HG02798 (cell line): ENCODE measurements at regions not wholly inside any gene's neighbourhood (a gene's known extent, or its start where the extent isn't known, plus 50 kb on each side); places are given as distances from the start of the nearest gene placed in this dataset.
"Not testable (repeated sequence)": the region's sequence is repeated elsewhere in the genome, so short reads cannot be mapped to it uniquely, and the experiment has no call there.

ENCODE experiments used
- ATAC-seq: cut with Tn5 transposase; IDR thresholded peaks from one replicate; pipeline ENCODE4 v1.9.1; 2021; ENCODE audit warnings: mild to moderate bottlenecking; ENCODE audit not compliant: unreplicated experiment, poor library complexity

DNA sequence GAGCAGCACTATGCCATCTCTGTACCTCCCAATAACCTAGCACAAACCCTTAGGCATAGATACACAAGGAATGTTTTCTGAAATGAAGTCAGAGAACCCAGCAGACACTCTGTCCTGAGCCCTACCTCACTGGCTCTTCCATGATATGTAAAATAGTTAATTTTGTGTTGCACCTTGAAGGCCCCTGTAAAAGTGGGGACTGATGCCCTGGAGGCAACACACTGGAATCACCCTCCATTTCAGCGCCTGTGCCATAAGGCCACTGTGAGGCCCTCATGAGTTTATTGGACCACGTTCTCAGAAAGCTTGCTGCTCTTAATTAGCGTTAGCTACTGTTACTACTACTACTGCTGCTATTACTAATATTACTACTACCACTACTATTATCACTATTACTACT is 670.1 kb upstream of the SOX11 start:
- ATAC-seq, result no peak

- not testable (repeated sequence) for ATAC-seq
These were observed 669.2 kb upstream of the SOX11 start for GRCh38 chr2:5022708-5023635.

DNA sequence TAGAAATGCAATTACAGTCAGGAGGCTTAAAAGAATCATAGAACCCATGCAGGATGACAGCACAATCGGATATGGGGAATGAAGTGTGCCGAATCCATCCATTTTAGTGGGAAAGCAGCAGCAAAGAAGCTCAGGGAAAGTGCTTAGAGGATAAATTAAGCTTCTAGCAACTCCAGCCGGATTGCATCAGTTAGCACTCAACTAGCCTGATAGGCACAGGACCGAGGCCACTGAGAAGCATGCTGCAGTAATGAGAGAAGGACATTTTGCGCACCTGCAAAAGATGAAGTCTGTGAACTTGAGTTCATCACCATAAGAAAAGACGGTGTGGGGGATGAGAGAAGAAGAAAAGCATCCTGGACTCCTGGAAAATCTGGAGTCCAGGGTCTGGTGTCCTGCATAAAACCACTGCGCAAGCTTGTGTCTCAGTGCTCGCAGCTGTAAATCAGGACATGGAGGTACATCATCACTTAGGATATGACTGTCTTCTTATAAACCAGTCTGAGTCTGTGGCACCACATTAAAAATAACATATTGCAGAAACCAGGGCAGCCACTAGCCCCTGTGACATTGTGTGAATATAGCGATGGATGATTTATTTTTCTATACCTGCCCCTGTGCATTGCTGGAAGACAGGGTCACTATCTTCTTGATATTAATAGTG is 665.5 kb upstream of the SOX11 start:
- no peak for ATAC-seq

GRCh38 chr2:5035057-5035488 is 657.1 kb upstream of the SOX11 start:
- ATAC-seq, result no peak

DNA sequence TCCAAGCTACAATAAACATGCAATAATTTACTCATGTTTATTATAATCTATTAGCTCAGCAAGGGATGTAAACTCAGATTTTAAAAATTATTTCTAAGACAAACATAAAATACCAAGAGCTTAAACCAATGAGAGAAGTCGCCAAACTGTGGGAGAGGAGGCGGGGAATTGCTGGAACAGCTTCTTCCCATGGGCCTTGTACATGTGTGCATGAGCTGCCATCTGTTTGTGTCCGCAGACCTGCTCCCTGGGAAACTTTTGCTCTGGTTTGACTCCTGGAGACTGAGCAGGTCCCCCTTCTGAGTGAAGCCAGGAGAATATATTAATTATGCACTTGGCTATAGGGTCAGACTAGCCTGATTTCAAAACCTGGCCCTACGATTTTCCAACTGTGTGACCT is 655.9 kb upstream of the SOX11 start:
- no peak for ATAC-seq

- ATAC-seq, result no peak
These were observed 652.8 kb upstream of the SOX11 start for GRCh38 chr2:5039241-5039975.

DNA sequence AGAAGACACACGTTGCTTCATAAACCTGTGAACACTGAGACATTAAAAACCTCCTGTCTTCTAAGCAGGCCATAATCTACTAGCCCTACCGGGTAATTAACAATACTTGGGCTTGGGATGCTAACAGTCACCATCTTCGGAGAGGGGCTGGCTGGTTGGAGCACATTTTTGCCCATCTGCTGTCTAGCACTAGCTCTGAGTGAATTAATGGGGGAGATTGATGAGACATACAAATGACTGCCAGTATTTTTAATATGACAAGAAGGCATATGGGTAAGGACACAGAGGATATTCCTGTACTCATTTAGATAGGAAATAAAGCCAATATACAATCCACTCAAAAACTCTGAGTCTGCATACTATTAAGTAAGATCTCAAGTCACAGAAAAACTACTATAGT is 651.6 kb upstream of the SOX11 start:
- no peak for ATAC-seq

- ATAC-seq, result no peak
These were observed 650.7 kb upstream of the SOX11 start for GRCh38 chr2:5041501-5041900.

DNA sequence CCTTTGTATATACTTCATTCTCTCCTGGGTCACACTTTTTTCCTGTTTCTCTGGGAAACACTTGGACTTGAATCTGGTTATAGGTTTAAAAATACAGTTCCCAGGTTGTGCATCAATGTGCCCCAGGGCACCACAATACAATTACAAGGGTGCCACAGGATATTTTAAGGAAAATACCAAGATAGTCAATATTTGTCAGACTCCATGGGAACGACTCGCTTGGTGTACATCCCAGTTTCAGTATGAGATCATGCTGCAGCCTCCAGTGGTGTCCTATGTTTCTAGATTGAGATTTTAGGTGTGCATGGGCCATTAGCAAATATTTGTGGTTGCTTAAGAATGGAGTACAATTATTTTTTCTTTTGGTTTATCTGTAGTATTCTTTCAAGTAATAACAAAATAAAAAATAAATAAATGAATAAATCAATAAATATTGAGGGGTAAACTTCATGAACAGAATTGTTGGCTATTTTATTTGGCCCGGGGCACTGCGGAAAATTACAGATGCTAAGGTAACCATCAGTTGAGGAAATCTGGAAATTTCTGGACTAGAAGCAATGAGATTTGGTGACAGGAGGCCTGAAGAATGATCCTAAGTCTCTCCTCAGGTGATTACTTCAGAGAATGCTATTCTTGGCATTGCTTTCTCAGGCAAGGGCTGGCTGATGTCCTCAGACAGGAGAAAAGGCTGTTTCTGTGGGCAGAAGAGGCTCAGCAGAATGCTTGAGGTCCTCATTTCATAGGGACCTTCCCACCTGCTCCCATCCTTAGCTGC is 649.3 kb upstream of the SOX11 start:
- ATAC-seq, result no peak

- ATAC-seq, result no peak
These were observed 640.9 kb upstream of the SOX11 start for GRCh38 chr2:5051300-5051699.

GRCh38 chr2:5052905-5053304 is 639.3 kb upstream of the SOX11 start:
- ATAC-seq, result no peak

- no peak for ATAC-seq
These were observed 634.3 kb upstream of the SOX11 start for GRCh38 chr2:5057891-5058351.

- no peak for ATAC-seq
These were observed 631.2 kb upstream of the SOX11 start for GRCh38 chr2:5060956-5061355.

DNA sequence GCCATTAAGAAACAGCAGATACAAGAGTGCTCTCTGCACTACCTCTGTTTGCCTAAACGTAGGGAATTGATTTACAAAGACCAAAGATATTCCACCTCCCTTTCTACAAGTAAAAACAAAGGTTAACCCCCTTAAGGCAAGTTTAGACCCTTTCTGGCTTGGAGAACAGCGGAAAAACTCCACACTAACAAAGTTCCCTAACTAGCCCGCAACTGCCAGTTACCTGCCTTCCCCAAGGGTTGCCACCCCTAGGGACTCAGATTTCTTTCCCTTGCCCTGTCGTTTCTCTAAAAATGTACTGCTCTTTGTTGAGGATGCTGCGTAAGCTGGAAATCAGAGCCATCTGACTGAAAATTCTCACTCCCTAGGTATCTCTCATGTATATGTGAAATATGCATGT is 627.5 kb upstream of the SOX11 start:
- no peak for ATAC-seq

GRCh38 chr2:5067816-5068215 is 624.4 kb upstream of the SOX11 start:
- ATAC-seq, result no peak

DNA sequence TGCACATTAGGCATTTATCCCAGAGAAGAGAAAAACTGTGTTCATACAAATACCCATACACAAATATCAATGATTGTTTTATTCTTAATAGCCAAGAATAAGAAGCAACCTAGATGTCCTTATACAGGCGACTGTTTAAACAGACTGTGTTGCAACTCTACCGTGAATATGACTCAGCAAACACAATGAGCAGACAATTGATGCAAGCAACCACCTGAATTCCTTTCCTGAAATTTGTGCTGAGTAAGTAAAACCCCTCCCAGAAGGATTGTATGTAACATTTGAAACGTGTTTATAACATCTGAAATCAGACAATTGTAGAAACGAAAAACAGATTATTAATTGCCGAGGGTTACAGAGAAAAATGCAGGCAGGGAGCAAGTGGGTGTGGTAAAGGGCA is 621.9 kb upstream of the SOX11 start:
- no peak for ATAC-seq

DNA sequence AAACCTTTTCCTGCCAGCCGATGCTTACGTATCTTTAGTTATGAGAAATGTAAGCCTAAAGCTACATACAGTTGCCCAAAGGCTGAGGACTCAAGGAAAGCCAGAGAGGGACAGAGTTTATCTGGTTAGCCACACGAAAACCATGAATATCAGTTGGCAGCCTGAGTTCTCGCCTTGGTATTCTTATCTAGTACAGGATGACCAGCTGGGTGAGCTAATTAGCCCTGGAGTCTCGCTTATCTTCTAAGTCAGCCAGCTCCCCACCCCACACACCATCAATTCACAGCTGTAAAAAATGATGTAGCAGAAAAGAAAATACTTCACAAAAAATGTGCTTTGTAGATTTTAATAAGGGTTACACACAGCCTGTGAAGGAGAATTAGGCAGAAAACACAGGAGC is 617.5 kb upstream of the SOX11 start:
- no peak for ATAC-seq

DNA sequence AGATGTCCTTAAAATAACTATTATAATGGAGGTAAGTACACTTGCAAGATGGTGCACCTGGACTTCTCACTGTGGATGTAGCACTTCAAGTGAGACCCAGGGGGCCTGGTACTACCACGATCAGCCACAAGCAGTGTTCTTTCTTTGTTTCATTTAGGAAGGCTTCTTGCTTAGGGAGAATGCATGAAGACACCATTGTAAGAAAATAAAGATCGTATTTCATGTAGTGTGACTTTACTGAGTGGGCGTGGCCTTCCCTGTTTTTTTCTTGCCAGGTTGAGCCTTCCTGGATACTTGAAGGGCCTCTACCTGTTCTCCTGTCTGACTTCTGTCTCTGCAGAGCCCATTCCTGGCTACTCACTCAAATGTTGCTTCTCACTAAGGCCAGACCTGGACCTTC is 615.6 kb upstream of the SOX11 start:
- ATAC-seq, result no peak

GRCh38 chr2:5077479-5078089 is 614.6 kb upstream of the SOX11 start:
- ATAC-seq, result no peak

DNA sequence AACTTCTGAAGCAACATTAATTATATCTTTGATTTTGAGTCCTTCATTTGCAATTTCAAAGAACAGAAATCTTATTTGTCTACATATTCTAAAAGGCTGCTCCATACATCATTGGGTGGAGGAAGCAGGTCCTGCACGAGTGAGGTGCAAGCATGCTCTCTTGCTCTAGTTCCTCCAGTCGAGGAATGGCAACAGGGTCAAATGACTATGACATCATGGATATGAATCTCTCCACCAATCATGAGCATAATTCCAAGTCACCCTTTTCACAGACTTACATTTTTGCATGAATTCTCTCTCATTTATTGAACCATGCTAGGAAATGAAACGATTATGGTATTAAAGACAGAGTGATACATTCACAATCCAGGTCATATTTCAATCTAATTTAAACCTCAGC is 608.8 kb upstream of the SOX11 start:
- no peak for ATAC-seq
